ENCODE measurements at regions not wholly inside any gene's neighbourhood (a gene's known extent, or its start where the extent isn't known, plus 50 kb on each side); places are given as distances from the start of the nearest gene placed in this dataset.

DNA sequence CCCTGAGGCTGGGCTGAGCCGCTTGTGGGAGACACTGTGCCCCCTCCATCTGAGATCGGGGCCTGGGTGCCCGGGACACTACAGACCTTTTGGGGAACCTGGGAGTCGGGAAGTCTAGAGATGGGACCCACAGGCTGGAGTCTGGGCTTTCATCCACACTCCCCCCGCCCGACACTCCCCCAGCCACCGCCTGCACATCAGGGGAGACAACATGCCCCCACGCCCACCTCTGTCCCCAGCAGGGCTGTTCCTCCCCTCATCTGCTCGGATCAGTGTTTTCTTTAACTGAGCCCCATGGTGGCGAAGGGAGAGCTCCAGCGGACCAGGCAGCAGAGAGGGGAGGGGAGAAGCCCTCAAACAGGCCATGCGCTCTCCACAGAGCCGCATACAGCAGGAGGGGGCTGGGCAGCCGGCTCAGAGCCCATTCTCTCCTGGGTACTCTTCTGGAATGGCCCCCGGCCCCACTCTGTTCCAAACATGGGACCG is 174.7 kb downstream of the IGLL1 start:
- no peak for DNase-seq

DNA sequence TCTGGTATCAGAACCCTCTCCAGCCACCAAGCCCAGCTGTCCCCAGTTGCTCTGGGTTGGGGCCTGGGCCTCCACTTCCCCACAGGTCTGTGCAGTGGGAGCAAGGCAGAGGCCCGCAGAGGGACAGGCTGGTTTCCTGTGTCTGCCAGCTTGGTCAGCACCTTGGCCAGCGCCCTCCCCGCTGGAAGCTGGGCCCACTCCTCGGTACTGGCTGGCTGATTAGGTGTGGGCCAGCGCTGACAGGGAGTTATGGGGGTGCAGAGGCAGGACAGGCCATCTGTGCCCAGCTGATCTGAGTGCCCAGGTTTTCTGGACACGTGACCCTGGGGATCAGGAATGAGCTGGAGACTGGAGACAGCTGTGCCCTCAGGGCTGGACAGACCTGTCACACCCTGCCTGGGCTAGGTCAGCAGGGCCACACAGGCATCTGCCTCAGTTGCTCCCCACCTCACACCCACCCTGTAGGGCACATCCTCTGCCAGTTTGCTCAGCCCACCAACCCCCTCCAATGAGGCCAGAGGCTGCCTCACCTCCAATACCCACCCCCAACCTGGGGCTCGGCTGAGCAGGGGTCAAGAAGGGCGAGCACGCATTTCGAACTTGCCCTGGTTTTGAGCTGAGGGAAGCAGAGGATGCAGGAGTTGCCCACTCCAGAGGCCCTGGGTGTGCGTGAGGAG is 175.3 kb downstream of the IGLL1 start:
- DNase-seq, result no peak

DNA sequence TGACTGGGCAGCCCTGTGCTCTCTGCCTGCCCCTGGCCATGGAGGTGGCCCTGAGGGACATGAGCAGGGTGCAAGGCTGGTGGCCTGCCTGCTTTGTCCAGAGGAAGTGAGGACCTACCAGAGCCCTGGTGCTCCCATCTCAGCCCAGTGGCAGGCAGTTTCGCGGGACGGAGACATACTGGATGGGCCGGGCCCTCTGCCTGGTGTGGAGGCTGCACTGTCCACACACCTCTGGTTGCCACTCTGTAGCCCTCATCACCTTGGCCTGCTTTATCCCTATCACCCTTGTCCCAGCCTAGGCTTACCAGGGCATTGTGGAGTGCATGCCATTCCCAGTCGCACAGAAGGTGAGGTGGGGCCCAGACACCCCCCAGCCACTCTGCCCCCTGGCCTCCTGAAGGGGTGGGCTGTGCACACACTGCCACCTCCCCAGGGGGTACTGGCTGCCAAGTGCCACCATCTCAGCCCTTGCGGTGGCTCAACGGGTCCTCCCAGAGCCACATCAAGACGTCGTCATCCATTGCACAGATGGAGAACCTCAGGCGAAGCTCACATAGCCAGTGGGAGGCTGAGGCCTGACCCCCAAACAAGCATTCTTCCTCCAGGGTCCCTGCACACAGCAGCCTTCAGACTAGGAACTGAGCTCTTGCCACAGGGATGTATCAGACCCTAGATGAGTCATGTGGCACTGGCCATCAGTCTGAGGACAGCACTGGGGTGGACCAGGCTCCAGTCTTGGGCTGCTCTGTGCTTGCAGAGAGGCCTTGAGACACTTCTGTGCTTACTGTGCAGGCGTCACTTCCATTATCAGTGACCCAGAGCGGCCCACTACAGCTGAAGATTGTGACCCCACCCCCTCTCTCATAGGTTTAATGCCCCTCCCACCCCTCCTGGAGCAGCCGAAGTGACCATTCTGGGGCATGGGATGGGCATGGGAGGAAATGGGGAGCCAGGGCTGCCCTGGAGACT is 176.1 kb downstream of the IGLL1 start:
- DNase-seq, result no peak

DNA sequence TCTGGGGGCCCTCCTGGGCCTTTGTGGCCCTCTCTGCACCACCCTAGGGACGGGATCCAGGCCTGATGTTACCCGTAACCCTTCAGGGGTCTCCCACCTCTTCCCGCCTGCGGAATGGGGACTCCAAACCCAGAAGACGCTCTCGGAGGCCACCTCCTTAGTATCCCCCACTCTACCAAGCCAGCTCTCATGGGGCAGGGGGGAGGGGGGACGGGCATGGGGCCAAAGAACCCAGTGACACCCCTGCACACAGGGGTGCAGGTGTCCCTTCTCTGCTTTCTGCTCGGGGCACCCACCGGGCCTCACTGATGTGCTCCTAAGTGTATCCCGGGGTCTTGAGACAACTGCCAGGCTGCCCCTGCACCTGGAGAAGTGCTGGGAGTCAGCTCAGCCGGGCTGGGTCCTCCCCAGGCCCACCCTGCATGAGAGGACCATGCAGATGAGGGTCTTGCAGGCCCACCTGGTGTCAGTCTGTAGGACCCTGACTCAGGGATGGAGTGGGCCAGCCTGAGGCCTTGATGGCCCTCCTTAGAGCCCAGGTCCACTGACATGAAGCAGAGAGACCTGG is 176.9 kb downstream of the IGLL1 start:
- DNase-seq, result no peak

DNA sequence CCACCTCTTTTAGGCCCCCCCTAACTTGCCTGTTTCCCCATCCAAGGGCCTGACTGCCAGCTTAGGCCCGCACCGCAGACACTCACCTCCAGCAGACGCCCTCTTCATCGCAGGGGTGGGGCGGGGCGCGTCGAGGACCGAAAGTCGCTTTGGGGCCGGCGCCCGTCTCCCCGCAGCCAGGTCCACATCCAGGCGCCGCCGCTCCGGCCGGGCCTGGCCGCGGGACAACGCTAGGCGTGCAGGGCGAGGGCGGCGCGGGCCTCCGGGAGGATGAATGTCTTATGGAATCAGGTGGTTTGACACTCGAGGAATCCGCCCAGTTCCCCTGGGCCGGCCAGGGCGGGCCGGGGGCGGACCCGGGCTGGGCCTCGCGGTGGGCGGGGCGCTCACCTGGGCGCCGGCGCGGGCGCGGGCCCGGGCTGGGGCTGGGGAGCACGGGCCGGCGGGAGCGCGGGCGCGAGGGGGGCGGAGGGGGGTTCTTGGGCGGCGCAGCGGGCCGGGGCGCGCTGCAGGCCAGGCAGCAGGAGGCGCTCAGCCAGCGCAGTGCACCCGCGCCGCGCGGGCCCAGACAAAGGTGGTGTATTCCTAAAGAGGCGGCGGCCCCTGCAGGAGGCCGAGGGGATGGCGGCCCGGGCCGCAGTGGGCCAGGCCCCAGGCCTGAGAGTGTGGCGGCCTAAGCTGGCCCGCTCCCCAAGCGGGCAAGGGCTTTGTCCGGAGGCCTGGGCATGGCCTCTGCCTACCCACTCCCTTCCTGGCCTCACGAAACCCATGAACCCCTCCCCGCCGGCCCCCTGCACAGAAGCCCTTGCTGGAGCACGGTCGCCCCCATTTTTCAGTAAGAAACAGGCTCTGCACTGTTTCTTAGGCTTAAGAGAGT is 177.6 kb downstream of the IGLL1 start:
- DNase-seq, result peak; percentile 24 to 35

DNA sequence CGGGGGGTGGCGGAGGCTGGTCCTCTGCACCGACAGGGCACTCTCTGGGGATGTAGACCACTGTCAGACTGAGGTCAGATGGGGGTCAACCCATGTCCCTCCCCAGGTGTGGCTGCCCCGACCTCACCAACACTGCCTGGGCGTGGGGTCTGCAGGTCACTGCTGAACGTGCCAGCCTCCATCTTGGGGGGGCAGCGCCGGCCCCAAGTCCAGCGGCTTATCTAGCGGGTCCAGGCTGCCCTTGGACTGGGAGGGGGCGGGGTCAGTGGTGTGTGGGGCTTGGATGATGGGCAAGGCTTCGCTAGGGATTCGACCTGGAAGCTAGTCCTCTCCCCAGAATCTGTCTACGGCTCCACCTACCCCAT is 178.2 kb downstream of the IGLL1 start:
- DNase-seq, result no peak

DNA sequence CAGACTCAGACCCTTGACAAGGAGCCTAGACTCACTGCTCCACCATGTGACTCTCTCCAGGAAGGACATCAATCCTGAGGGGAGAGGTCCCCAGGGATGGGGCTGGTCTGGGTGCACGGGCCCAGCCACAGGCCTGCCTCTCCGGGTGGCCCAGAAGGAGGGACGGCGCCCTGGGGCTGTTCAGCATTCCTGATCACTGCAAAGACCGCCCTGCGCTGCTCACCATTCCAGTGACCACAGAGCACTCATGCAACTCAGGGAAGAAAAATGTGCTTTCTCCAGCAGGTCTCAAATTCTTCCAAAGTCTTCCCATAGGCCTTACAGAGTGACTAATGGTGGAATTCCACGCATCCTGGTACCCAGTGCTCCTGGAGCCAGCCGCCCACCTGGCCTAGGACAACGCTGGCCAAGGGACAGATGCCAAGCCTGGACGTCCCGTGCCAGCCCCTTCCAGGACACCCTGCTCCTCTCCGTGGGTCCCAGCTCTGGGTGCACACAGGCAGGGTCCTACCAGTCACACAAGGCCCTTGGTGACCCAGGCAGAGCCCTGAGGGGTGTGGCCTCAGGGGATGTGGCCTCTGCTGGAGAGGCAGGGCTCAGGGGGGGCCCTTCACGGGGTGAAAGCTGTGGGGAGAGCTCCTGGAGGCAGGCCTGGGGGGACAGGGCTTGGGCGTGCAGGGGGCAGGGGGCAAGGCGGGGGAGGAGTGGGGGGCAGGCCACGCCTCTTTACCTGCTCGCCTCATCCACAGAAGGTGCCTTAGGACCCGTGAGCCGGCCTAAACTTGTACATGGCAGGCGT is 178.8 kb downstream of the IGLL1 start:
- DNase-seq, result no peak

DNA sequence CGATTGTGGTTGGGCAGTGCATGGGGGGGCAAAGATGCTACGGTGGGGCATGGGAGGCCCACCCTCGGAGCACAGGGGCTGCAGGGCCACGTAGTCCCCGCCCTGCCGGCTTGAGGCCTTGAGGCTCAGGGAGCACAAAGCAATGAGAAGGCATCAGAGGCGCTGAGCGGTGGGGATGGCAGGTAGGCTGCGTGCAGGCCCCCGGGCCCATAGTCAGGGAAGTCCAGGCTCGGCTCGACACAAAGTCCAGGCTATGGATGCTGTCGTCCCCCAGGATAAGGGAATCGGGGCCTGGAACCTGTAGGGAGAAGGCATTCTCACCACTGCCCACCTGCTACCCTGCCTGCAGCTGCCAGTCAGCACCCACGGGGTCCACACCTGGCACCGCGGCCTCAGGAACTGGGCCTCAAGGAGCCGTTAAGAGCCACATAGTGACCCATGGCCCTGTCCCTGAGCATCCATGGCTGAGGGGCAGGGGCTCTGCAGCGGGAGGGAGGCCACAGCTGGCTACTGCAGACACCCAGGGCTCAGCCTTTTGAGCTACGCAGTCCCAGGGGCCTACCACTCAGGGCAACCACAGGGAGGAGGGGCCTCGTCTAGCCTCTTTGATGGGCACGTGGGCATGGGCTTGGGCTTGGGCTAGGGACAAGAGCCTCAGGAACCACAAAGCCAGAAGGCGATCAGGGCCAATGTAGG is 179.7 kb downstream of the IGLL1 start:
- DNase-seq, result no peak

DNA sequence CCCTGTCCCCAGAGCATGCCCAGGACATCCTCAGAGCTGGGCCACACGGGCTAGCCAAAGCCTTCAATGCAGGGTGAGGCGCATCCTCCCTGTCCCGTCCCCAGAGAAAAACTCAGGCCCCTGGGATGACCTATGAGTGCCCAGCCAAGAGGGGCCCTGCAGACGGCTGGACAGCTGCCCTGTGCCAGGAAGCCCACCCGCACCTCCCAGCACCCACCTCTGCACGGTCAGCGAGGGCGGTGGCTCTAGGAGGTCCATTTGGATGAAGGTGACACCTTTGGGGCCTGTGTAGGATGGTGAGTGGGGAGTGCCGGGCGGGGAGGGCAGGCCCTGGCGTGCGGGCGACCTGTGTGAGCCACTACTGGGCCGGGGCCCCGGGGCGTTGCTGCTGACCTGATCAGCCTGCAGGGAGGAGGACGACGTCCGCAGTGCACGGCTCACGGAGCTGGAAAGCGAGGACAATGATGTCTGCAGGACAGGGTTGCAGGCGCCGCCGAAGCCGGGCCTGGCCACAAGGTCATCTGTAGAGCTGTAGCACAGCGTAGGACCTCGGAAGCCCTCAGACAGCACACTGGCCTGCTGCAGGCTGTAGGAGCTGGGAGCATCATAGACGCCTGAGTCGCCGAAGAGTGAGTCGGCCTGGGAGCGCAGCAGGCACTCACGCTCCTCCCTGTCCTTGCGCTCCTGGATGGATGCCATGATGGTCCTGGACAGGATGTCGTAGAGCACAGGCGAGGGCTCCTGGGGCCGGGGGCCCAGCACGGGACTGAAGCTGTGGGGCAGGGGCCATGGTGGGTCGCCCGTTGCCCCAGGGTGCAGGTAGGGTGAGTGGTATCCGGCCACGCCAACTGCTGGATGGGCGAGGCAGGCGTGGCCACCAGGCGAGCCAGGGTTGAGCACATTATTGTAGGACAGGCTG is 180.5 kb downstream of the IGLL1 start:
- DNase-seq, result no peak

DNA sequence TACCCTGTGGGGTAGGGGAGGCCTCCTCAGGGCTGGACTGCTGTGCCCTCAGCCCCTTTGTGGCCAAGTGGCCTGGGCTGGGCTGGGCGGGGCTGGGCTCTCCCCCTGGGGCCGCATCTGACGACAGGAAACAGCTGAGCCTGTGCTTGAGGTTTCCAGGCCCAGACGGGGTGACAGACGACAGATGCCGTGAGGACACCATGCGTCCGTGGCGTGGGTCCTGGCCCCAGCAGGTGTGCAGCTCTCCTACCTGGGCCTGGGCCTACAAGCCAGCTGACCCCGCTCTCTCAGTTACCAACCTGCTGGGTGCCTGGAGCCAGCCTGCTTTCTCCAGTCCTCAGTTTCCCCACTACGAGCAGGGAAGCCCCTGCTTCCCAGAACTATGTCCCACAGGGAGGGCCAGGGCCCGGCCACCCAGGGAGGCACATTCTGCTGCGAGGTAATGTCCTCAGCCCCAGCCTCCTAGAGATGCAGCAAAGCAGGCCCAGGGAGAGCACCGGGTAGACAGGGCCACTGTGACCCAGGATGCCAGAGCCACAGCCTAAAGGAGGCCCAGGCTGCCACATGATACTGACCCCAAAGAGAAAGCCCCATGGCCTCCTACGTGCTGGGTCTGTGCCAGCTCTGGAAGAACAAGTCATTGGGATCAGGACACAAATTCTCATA is 181.3 kb downstream of the IGLL1 start:
- no peak for DNase-seq

DNA sequence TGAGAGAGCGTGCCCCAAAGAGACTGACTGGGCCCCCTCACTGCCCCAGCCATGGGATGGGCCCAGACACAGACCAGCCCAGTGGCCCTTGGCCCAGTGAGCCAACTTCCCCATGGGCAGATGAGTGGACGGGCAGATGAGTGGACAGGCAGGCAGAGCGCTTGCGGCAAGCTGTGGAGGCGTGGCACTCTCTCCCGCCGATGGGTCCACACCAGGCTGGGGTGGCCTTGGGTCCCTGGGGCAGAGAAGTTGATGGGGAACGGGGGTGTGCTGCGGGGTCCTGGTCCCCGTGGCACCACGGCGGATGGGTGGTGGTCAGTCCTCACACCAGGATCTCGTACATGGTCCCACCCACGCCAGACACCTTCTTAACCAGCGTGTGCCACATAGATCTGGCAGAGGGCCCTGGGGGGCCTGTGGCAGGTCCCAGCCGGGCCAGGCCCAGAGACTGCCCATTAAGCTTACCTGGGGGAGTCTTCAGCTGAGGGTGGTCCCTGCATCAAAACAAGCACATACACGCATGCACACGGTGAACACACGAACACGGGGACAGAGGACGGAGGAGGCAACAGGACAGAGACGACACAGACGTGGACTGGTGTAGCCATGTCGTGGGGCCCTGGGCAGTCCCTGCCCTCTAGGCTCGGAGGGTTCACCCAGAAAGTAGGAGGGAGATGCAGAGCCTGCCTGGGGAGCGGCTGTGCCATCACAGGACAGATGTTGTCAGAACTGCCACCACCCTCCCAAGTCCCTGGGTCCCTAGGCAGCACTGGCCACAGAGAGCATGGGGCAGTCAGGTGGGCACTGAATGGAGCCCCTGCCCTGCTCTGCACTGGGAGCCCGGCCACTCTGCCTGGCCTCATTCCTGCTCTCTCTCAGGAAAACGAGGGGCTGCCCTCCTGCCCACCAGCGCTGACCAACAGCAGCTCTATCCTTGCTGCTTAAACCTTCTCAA is 182.2 kb downstream of the IGLL1 start:
- DNase-seq, result no peak

DNA sequence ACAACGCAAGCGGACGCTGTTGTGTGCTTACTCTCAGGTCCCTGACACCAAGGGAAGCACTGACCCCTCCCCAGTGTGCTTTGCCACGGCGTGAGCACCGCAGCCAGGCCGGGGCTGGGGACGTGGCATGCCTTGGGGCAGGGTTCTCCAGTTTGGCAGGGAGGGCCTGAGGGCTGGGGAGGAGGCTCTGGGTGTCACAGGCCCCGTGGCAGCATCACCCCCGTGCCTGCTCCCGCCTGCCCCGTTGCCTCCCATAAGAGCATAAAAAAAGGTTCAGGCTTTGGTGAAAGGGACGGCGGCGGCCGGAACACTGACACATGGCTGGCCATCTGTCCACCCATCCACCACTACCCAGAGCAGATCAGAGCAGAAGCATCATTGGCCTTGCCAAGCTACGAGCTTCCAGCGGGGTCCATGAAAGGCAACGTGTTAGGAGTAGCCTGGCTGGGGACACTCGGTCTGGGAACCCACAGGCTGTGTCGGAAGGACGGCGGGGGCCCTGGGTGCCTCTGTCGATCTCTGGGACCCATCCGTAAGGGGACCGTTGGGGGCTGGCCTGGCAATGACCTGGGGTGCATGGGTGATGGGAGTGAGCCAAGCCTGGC is 183.0 kb downstream of the IGLL1 start:
- no peak for DNase-seq

DNA sequence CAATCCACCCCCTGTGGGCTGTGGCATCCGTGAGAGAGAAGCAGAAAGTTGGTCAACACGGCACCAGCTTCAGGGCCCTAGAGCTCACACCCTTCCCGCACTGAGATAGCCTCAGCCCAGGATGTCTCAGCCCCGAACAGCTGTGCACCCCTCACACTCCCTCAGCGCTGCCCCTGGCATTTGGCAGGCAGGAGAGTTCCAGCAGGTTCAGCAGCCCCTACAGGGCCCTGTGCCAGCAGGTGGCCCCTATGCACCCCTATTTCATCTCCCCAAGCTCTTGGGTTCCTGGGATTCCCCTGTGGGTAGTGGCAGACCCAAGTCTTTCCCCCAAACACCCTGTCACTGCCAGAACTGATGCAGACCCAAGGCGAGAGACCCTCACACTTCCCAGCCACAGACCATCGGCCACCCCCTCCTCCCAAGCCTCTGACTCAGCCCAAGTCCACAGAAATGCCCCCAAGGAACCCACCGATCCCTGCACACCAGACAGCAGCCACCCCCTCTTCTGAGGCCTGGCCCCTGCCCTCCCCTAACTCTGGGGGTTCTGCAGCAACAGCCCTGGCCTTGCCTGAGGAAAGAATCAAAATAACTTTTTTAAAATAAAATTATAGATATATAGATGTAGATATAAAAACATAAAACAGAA is 183.6 kb downstream of the IGLL1 start:
- no peak for DNase-seq

DNA sequence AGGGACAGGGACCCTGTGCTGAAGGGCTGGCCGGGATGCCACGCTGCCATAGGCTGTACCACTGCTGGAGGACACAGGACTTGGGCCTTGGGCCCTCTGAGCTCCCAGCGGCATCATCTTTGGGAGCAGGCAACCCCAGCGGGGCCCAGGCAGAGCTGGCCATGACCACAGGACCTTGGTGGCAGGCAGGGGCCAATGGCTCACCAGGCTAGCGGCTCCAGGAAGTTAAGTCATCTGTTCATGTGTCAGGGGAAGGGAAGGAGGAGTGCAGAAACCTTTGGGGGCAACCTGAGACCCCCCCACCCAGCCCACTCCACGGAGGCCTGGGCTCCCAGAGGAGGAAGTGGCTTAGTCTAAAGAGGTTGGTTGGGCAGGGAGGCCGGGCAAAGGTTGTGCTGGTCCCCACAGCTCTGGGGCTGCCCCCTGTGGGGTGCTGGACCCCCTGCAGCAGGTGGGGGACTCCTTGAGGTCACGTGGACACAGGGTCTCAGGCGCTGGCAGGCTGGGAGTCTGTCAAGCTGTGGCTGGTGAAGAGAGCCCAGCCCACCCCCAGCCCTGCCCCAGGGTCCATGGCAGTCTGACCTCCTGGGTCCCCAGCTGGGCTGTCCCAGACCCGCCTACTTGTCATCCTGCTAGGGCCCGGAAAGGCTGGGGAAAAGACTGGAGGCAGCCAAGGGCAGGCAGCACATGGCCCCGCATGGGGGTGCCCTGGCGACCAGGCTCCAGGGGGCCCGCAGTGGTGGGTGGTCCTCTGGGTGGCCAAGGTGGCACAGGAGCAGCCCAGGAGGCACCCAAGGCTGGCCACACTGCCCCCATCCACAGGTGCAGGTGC is 184.3 kb downstream of the IGLL1 start:
- no peak for DNase-seq

DNA sequence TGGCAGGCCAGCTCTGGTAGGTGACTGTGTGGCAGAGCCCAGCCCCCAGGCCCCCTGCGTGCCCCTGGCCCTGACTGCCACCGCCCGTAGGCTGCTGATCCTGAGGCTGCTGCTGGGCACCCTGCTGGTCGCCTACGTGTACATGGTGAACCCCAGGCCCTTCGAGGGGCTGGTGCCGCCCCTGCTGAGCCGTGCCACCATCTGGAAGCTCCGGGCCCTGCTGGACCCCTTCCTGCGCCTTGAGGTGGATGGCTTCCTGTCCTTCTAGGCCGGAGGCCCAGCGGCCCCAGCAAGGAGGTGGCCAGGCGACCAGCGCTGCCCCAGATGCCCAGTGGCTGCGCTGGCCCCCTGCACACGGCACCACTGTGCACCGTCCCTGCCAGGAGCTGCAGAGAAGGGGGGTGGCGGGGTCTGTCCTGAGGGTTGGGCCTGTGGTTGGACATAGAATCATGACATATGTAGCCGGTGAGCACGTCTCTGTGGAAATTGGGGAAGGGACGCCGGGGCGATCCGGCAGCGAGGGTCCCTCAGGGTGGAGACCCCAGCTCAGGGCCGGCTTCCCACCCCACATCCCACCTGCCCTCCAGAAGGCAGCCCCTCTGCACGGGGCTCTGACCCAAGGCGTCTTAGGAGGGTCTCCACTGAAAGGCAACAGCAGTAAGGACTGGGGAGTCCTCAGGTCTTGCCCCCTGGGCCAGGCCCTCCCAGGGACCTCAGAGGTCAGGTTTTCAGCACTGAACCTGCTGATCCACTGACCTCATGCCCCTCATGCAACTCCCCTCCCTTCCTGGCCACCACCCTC is 185.4 kb downstream of the IGLL1 start:
- DNase-seq, result no peak
